NCI-H748 (cell line): ENCODE measurements at regions not wholly inside any gene's neighbourhood (a gene's known extent, or its start where the extent isn't known, plus 50 kb on each side); places are given as distances from the start of the nearest gene placed in this dataset.

Experiments used
- DNase-seq: peaks from one replicate; lab custom pipeline; 2025; ENCODE audit not compliant: unreplicated experiment; lab: John Stamatoyannopoulos, UW

DNA sequence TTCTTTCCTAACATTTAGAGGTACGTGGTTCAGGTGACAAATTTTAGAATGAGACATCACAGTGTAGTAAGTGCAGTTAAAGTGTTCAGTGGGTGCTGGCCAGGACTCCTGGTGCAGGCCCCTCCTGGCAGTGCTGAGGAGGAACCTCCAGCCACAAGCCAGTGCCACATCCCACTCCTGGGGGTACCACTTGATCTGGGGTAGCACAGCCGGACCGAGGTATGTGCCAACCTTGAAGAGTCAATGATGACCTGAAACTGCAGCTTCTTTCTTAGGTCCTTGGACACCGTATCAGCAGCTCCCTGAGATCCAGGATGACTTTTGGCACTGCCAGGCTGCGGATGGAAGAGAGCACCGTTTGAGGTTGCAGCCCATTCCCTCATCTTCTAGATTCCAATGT lies 310.4 kb upstream of the IRX4 start:
- no peak for DNase-seq

DNA sequence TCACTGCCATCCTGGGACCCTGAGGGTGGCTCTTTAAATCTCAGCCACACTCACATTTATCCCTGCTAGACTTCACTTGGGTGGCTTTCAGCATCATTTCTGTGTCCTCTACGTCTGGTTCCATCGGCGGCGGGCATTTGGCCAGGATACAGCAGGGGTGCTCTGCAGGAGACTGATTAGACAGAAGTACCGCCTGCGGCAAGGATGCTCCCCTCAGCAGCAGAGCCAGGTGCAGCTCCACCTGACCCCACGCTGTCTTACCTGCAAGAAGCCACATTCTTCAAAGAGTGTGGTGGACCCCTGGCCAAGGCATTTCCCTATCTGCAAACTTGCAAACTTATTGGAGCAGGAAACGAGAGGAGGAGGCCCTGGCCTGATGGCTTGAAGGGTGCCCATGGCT lies 309.8 kb upstream of the IRX4 start:
- peak; percentile 46 for DNase-seq

DNA sequence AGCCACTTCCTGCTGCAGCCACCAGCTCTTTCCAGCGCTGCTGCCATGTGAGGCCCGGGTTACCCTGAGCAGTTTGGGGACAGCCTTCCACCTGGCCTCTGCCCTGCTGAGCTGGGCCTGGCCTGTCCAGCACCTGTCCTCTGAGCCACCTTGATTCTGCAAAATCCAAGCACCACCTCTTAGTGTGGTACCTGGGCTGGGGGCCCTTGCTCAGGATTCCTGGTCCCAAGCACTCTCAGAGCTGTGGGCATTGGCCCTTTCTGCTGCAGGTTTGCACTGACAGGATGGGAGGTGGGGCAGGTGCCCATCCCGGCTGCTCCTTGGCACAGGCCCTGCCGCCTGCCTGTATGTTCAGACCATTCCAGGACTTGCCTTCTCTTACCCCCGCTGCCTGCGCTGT lies 309.2 kb upstream of the IRX4 start:
- DNase-seq: no peak

DNA sequence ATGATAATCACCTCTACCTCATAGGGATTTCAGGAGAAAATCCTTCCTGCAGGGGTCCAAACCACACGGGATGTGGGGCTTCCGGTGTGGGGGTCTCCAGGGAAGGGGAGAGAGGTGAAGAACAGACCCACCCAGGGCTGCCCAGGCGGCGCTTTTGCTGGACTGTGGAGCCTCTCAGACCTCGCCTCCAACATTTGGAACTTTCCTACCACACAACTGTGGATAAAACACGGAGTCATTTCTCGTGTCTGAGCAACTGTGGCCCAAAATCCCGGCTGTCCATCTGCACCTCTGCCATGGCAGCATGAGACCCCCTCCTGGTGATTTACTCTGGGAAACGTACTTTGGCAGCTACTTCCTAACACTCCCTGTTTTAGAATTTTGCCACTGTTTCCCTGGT lies 307.8 kb upstream of the IRX4 start:
- no peak for DNase-seq

DNA sequence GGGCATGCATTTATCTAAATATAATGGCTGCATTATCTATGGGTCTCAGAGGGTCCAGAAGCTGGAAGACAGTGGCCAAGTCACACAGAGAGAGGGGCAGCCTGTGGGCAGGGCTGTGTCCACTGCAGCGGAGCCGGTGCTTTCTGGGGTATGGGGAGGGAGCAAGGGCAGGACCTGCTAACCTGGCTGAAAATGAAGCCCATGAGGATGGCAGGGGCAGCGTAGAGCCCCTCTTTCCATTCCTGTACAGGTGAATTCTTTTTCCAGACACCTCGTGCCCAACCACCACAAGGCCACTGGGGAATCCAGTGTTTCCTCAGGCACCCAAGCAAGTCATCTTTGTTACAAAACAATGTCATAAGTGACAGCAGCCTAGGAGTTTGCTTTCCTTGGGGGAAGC lies 305.9 kb upstream of the IRX4 start:
- no peak for DNase-seq

DNA sequence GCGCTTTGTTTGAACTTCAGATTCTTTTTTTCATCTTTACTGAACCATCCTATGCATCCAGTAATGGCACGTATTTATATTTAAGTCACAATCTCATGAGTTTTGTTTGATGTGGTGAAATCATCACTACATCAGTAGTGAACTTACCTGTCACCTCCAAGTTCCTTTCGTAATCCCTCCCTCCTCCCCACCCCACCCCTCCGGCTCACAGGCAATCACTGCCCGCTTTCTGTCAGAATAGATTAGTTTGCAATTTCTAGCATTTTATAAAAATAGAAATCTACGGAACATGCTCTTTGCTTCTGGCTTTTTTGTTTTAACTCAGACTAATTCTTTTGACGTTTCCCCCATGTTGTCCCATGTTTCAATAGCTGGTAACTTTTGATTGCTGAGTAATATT lies 305.4 kb upstream of the IRX4 start:
- no peak for DNase-seq

DNA sequence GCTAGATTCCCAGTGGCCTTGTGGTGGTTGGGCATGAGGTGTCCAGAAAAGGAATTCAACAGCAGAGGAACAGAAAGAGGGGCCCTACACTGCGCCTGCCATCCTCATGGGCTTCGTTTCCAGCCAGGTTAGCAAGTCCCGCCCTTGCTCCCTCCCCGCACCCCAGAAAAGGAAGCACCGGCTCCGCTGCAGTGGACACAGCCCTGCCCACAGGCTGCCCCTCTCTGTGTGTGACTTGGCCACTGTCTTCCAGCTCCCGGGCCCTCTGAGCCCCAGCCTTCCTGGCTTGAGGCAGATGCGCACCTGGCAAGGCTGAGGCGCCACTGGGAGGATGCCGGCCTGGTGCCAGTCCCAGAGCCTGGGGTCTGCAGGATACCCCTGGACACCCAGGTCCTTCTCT lies 305.0 kb upstream of the IRX4 start:
- no peak for DNase-seq

DNA sequence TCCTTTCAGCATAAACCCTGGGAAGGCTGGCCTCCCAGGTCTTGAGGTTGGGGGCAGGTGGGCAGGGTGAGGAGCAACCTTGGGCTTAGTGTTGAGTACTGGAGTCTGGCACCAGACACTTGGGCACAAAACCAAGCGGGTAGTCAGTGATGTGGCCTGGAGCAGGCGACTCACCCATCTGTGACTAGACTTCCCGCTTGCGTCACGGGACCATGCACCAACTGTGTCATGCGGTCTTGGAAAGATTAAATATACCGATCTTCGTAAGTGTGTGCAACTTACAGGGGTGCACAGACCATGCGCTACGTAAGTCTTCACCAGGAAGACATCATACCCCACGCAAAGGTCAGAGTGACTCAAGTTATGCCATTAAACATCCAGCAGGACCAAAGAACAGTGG lies 304.4 kb upstream of the IRX4 start:
- DNase-seq: no peak

DNA sequence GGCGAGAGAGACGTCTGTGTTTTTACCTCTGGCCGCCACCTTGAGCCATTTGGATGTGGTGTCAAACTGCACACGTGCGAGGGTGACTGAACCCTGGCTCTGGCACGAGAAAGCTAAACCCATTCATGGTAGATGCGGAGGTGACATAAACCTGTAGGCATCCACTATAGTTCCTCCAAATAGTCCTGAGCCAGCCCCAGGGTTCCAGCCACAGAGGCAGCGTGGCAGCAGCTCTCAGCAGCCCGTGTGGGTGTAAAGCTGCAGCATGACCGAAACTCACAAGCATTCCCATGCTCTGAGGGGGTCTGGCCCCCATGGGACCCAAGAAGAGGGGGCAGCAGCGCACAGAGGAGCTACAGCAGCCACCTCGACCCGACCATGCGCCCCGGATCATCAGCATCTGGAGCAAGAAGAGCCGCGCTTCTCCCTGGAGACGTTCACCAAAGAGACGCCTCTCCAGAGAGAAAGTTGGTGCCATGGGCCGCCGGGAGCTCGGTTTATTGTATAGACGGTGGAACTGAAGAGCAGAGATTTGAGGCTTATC lies 303.8 kb upstream of the IRX4 start:
- no peak for DNase-seq

DNA sequence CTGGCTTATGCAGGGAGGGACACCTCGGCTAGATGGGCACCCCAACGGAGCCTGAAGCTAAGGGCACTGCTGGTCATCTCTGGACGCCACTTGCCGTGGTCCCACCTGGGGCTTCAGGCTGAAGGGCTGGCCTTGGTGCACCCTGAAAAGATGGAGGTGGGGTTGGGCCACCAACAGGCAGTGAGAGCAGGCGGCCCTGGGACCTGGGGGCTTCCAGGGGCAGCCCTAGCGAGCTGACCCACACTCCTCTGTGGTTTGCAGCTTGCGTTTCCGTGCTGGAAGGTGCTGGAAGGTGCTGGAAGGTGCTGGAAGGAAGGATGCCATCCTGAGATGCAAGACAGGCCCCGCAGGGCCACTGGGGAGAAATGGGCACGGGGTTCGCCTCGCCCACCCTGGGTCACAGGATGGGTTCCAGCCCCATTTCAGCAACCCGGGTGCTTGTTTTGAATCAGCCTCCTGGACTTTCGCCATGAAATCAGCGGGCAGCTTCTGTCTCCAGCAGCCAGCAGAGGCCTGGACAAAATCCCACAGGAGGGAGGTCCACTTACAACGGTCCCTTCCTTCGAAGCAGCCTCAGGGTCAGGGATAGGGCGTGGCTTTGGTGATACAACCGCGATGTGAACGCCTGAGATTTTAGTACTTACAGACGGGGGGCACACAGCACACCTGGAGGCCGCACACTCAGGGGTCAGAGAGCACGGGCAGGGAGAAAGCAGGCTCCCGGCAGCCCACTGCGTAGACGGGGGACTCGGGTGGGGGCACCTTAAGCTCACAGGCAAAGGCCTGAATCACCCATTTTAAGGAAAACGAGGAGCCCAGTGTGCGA lies 303.1 kb upstream of the IRX4 start:
- DNase-seq: no peak

DNA sequence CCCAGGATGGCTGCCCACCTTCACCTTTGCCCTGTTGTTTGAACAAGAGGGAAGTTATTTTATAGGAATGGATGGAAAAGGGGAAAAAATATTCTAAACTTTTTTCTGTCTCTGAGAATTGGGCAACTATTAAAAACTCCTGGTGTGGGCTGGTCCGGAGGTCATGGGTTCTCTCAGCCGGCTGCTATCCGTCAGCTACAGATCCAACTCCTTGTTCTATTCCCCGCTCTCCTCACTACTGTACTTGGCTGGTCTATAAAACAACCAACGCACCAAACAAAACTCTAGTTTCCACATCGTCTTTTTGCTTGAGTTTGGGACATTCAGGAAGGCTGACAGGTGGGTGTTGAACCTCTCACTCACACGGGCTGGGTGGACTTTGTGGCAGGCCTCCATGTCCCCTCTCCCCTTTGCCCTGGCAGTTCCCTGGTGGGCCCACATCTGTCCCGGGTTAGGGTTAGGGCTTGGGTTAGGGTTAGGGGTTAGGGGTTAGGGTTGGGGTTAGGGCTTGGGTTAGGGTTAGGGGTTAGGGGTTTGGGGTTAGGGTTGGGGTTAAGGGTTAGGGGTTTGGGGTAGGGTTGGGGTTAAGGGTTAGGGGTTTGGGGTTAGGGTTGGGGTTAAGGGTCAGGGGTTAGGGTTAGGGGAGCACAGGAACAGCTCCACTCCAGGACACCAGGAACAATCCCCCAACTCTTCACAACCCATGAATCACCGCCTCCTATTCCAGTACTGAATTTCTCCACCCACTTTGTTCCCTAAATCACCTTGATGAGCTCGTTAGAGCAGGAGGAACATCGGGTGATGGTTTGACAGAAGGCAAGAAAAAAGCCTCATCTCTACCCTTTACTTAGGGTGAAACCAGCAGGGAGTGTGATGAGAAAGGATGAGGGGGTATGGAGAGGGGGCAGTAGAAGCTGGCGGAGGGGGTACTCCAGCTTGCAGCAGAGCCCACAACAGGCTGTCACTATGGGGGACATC lies 302.1 kb upstream of the IRX4 start:
- DNase-seq: no peak

DNA sequence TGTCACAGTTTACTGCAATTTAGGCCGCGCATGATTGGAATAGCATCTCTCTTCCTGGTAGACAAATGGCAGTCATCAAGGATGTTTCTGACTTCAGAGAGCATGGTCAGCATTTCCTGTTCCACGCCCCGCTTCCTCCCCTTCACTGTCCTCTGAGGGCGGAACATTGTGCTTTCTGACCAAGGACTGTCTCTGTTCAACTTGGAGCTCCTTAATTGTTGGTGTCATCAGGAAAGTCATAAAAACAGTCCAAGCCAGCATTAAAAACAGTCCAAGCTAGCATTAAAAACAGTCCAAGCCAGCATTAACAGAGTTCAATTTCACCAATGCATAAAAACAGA lies 301.3 kb upstream of the IRX4 start:
- peak; percentile 33 for DNase-seq

DNA sequence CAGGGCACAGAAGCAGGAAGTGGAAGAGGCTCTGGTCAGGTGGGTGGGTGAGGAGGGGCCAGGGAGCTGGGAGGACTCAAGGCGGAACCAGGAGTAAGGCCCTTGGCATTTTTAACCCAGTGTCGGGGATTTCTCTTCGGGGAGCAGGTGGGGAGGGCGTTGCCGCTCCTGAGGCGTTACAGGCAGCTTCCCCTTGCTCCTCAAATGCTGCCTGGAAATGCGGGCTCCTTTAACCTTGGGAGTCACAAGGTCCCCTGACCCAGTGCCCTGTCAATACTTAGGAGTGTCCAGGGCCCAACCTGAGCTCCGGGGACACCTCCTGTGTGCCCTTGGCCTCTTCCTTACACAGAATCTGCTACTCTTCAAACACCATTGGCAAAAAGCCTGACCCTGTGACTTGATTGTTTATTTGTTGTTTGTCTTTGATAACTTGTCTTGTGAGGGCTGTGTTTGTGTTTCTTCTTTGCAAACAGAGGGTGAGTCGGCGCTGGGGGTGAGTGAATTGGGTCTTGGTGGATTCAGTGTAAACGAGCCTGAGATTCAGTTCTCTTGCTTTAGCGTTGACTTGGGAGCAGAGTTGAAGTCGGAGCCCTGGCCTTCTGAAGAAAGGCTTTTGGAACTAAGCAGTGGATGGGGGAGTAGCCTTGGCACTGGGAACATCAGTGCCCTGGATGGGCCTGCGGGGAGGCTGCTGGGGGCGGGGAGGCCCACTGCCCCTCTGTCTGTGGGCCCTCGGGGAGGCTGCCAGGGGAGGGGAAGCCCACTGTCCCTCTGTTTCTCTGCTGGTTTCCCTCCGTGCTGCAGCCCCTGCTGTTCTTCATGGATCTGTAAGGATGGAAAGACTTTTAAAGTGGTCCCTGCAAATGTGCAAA lies 300.7 kb upstream of the IRX4 start:
- no peak for DNase-seq

DNA sequence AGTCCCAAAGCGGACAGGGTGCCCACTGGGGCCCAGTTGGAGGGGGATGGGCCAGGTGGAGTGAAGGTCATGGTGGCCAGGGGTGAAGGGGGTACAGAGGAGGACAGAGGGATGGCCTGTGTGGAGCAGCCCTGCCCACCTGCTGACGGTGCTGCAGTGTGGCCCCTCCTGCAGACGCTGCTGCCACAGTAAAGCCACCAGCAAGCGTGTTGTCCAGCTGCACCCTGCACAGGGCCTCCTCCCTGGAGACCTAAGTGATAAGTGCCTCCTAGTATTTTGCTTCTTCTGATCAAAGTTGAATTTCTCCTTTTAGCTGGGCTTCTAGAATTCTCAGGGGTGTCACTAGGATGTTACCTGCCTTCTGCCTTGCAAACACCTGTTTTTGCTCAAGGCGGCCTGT lies 299.3 kb upstream of the IRX4 start:
- DNase-seq: no peak

DNA sequence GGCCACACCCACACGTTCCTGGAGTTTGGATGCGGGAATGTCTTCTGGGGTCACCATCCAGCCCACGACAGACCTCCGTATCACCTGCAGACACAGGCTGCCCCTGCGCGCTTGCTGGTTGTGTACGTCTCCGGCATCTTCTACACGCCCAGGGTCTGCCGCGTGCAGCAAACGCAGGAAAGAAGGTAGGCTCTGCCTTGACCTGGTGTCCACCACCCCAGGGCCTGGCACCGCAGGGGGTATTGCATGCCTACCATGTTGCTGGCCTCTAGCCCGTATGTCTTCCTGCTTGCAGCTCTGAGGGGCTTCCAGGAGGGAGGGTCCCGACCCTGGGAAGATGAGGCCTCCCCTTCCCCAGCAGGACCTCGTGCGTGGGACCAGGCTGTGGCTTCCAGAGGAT lies 298.8 kb upstream of the IRX4 start:
- no peak for DNase-seq

DNA sequence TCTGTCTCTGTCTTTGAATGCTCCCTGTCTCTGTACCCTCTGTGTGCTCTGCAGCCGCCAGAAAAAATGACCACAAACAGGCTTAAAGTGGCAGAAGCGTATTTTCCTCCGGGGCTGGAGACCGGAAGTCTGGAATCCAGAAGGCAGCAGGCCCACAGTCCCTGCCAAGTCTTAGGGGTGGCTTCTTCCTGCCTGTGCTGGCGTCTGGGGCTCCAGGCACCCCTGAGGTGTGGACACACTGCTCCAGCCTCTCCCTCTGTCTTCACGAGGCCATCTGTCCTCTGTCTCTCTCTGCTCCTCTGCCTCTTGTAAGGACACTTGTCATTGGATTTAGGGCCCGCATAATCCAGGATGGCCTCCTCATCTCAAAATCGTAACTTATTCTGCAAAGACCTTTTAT lies 298.4 kb upstream of the IRX4 start:
- no peak for DNase-seq

DNA sequence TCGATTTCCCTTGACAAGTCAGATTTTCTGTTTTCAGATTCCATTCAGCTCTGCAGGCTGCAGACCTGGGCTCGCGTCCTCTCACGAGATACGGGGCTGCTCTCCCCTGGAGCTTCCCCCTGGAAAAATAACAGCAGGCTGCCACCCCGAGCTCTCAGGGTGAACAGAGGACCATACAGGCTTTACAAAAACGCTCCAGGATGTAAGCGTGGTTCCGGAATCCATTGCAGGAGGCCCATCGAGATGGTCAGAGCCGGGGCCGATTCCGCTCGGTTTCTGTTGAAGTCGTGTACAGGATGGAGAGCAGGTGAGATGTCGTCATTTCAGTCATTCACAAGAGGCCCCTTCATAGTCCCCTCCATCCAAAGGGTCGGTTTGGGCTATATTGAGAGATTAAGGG lies 297.7 kb upstream of the IRX4 start:
- DNase-seq: no peak

DNA sequence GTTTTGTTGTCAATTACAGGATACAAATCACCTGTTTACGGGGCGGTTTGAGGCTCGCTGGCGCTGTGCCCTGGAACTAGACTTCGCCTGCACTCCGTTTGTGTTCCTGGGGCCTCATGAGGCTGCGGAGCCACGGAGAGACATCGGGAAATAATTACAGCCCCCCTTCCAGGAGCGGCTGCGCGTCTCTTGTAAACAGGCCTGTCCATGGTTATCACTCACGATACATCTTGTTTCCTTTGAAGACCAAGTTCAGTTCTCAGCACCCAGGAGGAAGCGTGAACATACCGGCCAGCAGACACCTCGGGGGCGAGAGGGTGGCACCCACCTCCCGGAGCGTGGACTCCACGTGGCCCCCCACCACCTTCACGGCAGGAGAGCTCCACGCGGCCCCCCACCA lies 297.1 kb upstream of the IRX4 start:
- DNase-seq: peak; percentile 37

DNA sequence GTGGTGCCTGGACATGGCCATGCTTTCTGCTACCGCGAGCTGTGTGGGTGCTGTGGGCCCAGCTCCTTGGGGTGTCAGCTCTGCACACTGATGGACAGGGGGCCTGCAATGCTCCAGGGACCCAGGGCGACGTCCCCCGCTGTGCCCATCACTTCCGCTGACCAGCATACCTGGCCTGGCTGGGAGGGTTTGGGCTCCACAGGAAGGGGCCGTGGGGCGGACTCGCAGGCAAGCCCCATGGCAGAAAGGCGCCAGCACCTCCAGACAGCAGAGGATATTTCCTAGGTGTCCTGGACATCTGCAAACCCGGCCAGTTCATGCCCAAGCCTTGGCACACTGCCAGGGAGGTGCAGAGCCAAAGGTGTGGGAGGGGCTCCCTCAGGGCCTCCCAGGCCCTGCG lies 295.8 kb upstream of the IRX4 start:
- DNase-seq: no peak

DNA sequence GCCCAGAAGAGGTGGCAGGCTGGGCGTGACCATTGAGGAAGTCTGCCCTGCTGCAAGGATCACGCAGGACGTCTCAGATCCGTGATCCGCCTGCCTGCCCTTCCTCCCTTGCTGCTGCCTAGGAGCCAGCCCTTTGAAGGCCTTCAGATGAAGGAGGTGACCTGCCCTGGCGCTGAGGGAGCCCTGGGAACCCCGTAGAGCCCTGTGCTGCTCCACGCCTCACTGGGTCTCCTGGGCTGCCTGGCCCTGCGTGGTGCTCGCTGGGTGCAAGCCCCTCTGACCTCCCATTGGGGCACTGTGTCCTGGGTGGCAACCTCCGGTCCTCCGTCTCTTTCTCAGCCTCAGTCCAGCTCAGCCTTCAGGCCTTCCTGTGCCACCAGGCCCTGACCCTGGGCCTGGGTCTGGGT lies 295.3 kb upstream of the IRX4 start:
- no peak for DNase-seq

DNA sequence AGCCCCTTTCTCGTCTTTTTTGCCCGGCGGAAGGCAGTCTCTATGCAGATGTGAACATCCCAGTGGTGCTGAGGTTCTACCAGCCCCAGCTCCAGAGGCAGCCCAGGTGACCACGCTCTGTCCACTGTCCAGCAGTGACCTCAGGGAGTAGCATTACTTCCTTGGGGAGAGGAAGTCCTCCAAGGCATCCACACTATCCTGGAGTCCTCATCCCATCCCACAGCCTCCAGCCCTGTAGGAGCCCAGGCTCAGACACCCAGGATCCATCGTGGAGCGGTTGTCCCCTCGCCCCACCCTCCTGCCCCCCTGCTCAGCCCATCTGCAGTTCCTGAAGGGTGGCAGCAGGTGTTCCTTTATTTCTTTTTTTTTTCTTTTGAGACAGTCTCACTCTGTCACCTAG lies 294.5 kb upstream of the IRX4 start:
- DNase-seq: no peak
